Endothelial cell (in vitro differentiated cells): ENCODE measurements at regions not wholly inside any gene's neighbourhood (a gene's known extent, or its start where the extent isn't known, plus 50 kb on each side); places are given as distances from the start of the nearest gene placed in this dataset.
"Not testable (repeated sequence)": the region's sequence is repeated elsewhere in the genome, so short reads cannot be mapped to it uniquely, and the experiment has no call there.

Experiments
- DNase-seq: peaks from one replicate; pipeline ENCODE4 v3.0.0; 2021; ENCODE audit warnings: low spot score
- H3K27ac Mint-ChIP-seq: one replicate; pipeline ENCODE4 v1.8.0; 2021; ENCODE audit warnings: mixed read lengths, inconsistent platforms; ENCODE audit not compliant: unreplicated experiment
- H3K27me3 Mint-ChIP-seq: one replicate; pipeline ENCODE4 v1.8.0; 2021; ENCODE audit warnings: mild to moderate bottlenecking, moderate library complexity, mixed read lengths, inconsistent platforms; ENCODE audit not compliant: unreplicated experiment
- H3K36me3 Mint-ChIP-seq: one replicate; pipeline ENCODE4 v1.8.0; 2021; ENCODE audit warnings: mild to moderate bottlenecking, low read depth, mixed read lengths, inconsistent platforms; ENCODE audit not compliant: unreplicated experiment
- H3K4me1 Mint-ChIP-seq: one replicate; pipeline ENCODE4 v1.8.0; 2021; ENCODE audit warnings: mild to moderate bottlenecking, mixed read lengths, inconsistent platforms; ENCODE audit not compliant: unreplicated experiment
- H3K4me3 Mint-ChIP-seq: one replicate; pipeline ENCODE4 v1.8.0; 2021; ENCODE audit warnings: mild to moderate bottlenecking, mixed read lengths, inconsistent platforms; ENCODE audit not compliant: unreplicated experiment
- H3K9me3 Mint-ChIP-seq: one replicate; pipeline ENCODE4 v1.8.0; 2021; ENCODE audit warnings: mixed read lengths, inconsistent platforms; ENCODE audit not compliant: unreplicated experiment
- TF ChIP-seq, protein P1 (sequence below): fragments of 200-600 bp; sonication (generic); IDR thresholded peaks from one replicate; pipeline ENCODE4 v1.5.0; 2021; ENCODE audit warnings: antibody characterized with exemption; ENCODE audit not compliant: unreplicated experiment

GRCh38 chr12:65672441-65672840, 151.8 kb upstream of the HMGA2 start:
- Mint-ChIP-seq H3K27ac (no peak overlapping the region), H3K9me3 (no peaks in the 10 kb centered on the region), H3K27me3 (no peaks in the 10 kb centered on the region), H3K4me1 (peaks cover 22% of the 10 kb centered on the region), H3K36me3 (no peaks in the 10 kb centered on the region), H3K4me3 (no peak overlapping the region)
- TF ChIP-seq, protein P1, sequence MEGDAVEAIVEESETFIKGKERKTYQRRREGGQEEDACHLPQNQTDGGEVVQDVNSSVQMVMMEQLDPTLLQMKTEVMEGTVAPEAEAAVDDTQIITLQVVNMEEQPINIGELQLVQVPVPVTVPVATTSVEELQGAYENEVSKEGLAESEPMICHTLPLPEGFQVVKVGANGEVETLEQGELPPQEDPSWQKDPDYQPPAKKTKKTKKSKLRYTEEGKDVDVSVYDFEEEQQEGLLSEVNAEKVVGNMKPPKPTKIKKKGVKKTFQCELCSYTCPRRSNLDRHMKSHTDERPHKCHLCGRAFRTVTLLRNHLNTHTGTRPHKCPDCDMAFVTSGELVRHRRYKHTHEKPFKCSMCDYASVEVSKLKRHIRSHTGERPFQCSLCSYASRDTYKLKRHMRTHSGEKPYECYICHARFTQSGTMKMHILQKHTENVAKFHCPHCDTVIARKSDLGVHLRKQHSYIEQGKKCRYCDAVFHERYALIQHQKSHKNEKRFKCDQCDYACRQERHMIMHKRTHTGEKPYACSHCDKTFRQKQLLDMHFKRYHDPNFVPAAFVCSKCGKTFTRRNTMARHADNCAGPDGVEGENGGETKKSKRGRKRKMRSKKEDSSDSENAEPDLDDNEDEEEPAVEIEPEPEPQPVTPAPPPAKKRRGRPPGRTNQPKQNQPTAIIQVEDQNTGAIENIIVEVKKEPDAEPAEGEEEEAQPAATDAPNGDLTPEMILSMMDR, result no peak
- no peak for DNase-seq

DNA sequence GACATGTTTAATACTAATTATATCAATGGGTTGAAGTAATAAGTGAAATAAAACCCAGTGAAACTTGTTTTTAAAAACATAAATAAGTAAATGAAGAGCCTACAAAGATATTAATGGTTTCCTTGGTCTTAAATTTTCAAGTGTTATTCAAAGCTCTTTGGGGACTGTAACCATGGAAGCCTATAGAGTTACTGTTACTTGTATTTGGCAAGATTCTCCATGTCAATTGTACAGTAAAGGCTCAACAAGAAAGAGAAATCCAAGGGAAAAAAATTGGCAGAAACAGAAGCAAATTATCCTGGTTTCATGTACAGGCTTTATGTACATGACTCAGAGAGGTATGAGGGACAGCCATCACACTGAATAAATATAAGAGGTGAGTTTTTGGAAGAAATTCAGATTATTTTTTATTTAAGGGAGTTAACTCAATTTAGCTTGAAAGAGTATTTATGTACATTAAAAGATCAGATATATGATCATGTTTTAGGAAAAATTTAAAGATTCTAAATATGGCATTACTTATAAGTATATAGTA, 151.1 kb upstream of the HMGA2 start:
- TF ChIP-seq, protein P1, result no peak
- Mint-ChIP-seq H3K4me3 (no peak overlapping the region), H3K27ac (no peak overlapping the region), H3K4me1 (peaks cover 15% of the 10 kb centered on the region), H3K9me3 (no peaks in the 10 kb centered on the region), H3K27me3 (no peaks in the 10 kb centered on the region), H3K36me3 (no peaks in the 10 kb centered on the region)
- DNase-seq, result no peak

GRCh38 chr12:65673732-65674131, 150.6 kb upstream of the HMGA2 start:
- H3K9me3 Mint-ChIP-seq, result no peaks in the 10 kb centered on the region

DNA sequence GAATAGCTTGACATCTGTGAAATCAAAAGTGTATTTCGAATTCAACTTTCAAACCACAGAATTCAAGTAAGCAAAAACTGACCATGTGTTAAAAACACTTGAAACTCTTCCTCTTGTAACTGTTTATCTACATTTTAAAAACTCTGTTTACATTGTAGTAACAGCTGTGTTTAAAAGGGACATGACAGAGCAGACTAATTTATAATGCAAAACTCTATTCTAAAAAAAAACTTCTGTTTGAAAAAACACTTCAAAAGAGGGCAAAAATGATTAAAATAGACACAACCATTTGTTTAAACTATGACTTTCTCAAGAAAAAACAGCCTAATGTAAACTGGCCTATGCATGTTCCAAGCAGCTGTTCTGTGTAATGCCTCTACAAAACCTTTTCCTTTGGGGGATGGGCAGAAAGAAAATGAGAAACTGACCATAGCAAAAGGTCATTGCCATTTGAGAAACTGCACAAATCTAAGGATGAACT, 149.1 kb upstream of the HMGA2 start:
- H3K9me3 Mint-ChIP-seq, result no peaks in the 10 kb centered on the region
- TF ChIP-seq, protein P1, result no peak
- DNase-seq, result no peak
- H3K27ac Mint-ChIP-seq, result no peak overlapping the region
- H3K4me3 Mint-ChIP-seq, result no peak overlapping the region
- no peaks in the 10 kb centered on the region for H3K27me3 Mint-ChIP-seq
- H3K4me1 Mint-ChIP-seq, result peaks cover 10% of the 10 kb centered on the region
- no peaks in the 10 kb centered on the region for H3K36me3 Mint-ChIP-seq

More at GRCh38 chr12:65673732-65674131, 150.6 kb upstream of the HMGA2 start:
- H3K4me3 Mint-ChIP-seq, result no peak overlapping the region
- TF ChIP-seq, protein P1, result no peak
- no peak overlapping the region for H3K27ac Mint-ChIP-seq
- no peak for DNase-seq
- peaks cover 10% of the 10 kb centered on the region for H3K4me1 Mint-ChIP-seq
- H3K27me3 Mint-ChIP-seq, result no peaks in the 10 kb centered on the region
- no peaks in the 10 kb centered on the region for H3K36me3 Mint-ChIP-seq

DNA sequence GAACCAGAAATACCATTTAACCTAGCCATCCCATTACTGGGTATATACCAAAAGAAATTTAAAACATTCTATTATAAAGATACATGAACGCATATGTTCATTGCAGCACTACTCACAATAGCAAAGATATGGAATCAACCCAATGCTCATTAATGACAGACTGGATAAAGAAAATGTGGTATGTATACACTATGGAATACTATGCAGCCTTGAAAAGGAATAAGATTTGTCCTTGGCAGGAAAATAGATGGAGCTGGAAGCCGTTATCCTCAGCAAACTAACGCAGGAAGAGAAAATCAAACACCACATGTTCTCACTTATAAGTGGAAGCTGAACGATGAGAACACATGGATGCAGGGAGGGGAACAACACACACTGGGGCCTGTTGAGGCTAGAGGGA, 146.1 kb upstream of the HMGA2 start:
- not testable (repeated sequence) for H3K4me3 Mint-ChIP-seq, H3K9me3 Mint-ChIP-seq, H3K27me3 Mint-ChIP-seq, H3K36me3 Mint-ChIP-seq, H3K27ac Mint-ChIP-seq, DNase-seq, H3K4me1 Mint-ChIP-seq
